Activated CD8-positive, alpha-beta memory T cell treated with anti-CD3 and anti-CD28 coated beads, Interleukin-2, amount 10 ng/mL, durations not matched to agents 7 days and 5 days (primary cell): ENCODE measurements at regions not wholly inside any gene's neighbourhood (a gene's known extent, or its start where the extent isn't known, plus 50 kb on each side); places are given as distances from the start of the nearest gene placed in this dataset.
"Not testable (repeated sequence)": the region's sequence is repeated elsewhere in the genome, so short reads cannot be mapped to it uniquely, and the experiment has no call there.

Experiments used
- ATAC-seq: fragments of 150-1000 bp; cut with Tn5 transposase; one replicate; pipeline ENCODE4 v1.10.0; 2021; ENCODE audit warnings: moderate library complexity
- CTCF ChIA-PET: fragments of 350-600 bp; sonication (Branson Sonifier 250); formaldehyde crosslinking; loops from one replicate; lab custom pipeline; 2021; ENCODE audit warnings: antibody characterized with exemption; lab: Charles Lee
- DNase-seq: peaks from one replicate; pipeline ENCODE4 v3.0.0-alpha.2; 2020
- H3K27ac Mint-ChIP-seq: one replicate; pipeline ENCODE4 v1.8.0; 2021; ENCODE audit warnings: mild to moderate bottlenecking, mixed read lengths
- H3K27me3 Mint-ChIP-seq: one replicate; pipeline ENCODE4 v1.8.0; 2021; ENCODE audit warnings: mixed read lengths
- H3K36me3 Mint-ChIP-seq: one replicate; pipeline ENCODE4 v1.8.0; 2021; ENCODE audit warnings: mild to moderate bottlenecking, mixed read lengths
- H3K4me1 Mint-ChIP-seq: one replicate; pipeline ENCODE4 v1.8.0; 2021; ENCODE audit warnings: mixed read lengths
- H3K4me3 Mint-ChIP-seq: one replicate; pipeline ENCODE4 v1.8.0; 2021; ENCODE audit warnings: mild to moderate bottlenecking, moderate library complexity, mixed read lengths
- H3K9me3 Mint-ChIP-seq: one replicate; pipeline ENCODE4 v1.8.0; 2022; ENCODE audit warnings: low read depth, mixed read lengths

DNA sequence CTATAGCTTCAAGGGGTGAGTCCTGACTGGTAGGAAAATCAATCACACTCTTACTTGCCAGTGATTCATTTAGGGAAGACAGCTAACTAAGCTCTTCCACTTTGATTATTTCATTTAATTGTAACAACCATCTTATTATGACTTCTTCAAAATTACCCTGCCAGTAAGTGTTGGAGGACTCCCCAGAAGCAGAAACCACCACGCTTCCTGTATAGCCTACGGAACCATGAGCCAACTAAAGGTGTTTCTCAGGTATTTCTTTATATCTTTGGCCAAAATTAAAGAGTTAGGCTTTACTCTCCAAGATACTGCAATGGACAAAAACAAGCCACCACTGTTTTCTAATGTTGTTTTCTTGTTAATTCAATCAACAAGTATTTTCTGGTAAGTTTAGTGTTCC, 61.0 kb downstream of the FOXD4L5 start:
- H3K27ac Mint-ChIP-seq, H3K9me3 Mint-ChIP-seq, H3K4me3 Mint-ChIP-seq, H3K4me1 Mint-ChIP-seq, H3K27me3 Mint-ChIP-seq, CTCF ChIA-PET, H3K36me3 Mint-ChIP-seq, ATAC-seq: not testable (repeated sequence)
- peak; percentile 54 for DNase-seq

DNA sequence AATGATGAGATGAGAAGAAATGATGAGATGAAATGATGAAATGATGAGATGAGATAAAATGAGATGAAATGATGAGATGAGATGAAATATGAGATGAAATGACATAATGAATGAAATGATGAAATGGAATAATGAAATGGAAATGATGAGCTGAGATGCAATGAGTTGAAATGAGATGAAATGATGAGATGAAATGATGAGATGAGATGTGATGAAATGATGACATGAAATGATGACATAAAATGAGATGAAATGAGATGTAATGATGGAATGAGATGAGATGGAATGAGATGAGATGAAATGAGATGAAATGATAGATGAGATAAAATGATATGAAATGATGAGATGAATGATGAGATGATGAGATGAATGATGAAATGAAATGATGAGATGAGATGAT, 76.2 kb downstream of the FOXD4L5 start:
- peak overlapping the region; percentile 40 for H3K27ac Mint-ChIP-seq
- ATAC-seq, H3K27me3 Mint-ChIP-seq, H3K4me3 Mint-ChIP-seq, DNase-seq, H3K4me1 Mint-ChIP-seq, H3K9me3 Mint-ChIP-seq, CTCF ChIA-PET, H3K36me3 Mint-ChIP-seq: not testable (repeated sequence)

DNA sequence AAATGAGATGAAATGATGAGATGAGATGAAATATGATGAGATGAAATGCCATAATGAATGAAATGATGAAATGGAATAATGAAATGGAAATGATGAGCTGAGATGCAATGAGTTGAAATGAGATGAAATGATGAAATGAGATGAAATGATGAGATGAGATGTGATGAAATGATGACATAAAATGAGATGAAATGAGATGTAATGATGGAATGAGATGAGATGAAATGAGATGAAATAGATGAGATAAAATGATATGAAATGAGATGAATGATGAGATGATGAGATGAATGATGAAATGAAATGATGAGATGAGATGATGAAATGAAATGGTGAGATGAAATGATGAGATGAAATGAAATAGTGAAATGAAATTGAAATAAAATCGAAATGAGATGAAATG, 77.7 kb downstream of the FOXD4L5 start:
- H3K9me3 Mint-ChIP-seq, ATAC-seq, CTCF ChIA-PET, H3K27me3 Mint-ChIP-seq, H3K27ac Mint-ChIP-seq, DNase-seq, H3K4me1 Mint-ChIP-seq, H3K36me3 Mint-ChIP-seq, H3K4me3 Mint-ChIP-seq: not testable (repeated sequence)

DNA sequence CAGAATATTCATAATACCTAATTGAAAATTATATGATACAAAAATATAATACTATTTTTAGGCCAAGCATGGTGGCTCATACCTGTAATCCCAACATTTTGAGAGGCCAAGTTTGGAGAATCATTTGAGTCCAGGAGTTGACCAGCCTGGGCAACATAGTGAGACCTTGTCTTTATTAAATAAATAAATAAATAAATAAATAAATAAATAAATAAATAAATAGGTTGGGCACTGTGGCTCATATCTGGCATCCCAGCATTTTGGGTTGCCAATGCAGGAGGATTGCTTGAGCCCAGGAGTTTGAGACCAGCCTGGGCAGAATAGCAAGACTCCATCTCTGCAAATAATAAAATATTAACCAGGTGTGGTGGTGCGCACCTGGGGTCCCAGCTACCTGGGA, 79.2 kb downstream of the FOXD4L5 start:
- DNase-seq, H3K4me3 Mint-ChIP-seq, H3K36me3 Mint-ChIP-seq, CTCF ChIA-PET, H3K4me1 Mint-ChIP-seq, H3K27ac Mint-ChIP-seq, H3K9me3 Mint-ChIP-seq, H3K27me3 Mint-ChIP-seq, ATAC-seq: not testable (repeated sequence)

DNA sequence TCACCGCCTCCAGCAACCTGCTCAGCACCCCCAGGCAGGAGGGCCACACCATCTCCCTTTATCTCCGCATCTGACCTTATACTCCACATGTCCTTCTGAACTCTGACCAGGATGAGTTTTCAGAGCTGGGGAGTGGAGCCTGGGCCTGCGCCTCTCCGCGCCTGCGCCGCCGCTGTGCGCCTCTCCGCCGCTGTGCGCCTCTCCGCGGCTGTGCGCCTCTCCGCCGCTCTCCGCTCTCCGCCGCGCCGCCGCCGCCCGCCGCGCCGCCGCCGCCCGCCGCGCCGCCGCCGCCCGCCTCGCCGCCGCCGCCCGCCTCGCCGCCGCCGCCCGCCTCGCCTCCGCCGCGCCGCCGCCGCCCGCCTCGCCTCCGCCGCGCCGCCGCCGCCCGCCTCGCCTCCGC, 89.2 kb downstream of the FOXD4L5 start:
- H3K4me3 Mint-ChIP-seq, CTCF ChIA-PET, H3K4me1 Mint-ChIP-seq, ATAC-seq, H3K27ac Mint-ChIP-seq, DNase-seq, H3K36me3 Mint-ChIP-seq, H3K27me3 Mint-ChIP-seq, H3K9me3 Mint-ChIP-seq: not testable (repeated sequence)

DNA sequence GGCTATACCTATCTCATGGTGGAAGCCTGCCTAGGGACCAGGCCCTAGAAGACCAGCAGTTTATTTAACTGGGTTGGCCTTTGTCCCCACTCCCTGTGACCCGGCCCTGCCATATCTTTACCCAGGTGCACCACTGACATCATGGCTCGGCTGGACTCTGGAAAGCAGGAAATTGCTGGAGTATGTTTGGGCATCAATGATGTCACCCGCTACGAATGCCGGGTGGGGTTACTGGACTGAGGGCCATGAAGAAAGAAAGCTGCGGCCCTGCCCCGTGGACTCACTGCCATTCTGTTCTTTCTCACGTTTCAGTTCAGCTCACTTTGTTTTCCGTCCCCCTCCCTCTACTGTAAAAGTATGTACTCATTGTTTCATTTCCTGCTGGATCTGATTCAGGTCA, 129.1 kb downstream of the FOXD4L5 start:
- H3K4me1 Mint-ChIP-seq, H3K9me3 Mint-ChIP-seq, CTCF ChIA-PET, H3K27ac Mint-ChIP-seq, ATAC-seq, H3K27me3 Mint-ChIP-seq, DNase-seq, H3K36me3 Mint-ChIP-seq, H3K4me3 Mint-ChIP-seq: not testable (repeated sequence)
